Germinal center (tissue), 1 donor: ENCODE measurements at regions not wholly inside any gene's neighbourhood (a gene's known extent, or its start where the extent isn't known, plus 50 kb on each side); places are given as distances from the start of the nearest gene placed in this dataset.
"Not testable (repeated sequence)": the region's sequence is repeated elsewhere in the genome, so short reads cannot be mapped to it uniquely, and the experiment has no call there.

Source experiments
- DNase-seq: peaks from one replicate; pipeline ENCODE4 v3.0.0; 2012; ENCODE audit warnings: mixed read lengths, low spot score

DNA sequence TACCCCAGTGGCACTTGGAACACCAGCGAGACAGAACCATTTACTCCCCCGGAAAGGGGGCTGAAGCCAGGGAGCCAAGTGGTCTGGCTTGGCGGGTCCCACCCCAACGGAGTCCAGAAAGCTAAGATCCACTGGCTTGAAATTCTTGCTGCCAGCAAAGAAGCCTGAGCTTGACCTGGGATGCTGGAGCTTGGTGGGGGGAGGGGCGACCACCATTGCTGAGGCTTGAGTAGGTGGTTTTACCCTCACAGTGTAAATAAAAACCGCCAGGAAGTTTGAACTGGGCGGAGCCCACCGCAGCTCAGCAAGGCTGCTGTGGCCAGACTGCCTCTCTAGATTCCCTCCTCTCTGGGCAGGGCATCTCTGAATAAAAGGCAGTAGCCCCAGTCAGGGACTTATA is 62.8 kb downstream of the RPS24 start:
- not testable (repeated sequence) for DNase-seq

GRCh38 chr10:78102593-78102992 is 68.9 kb downstream of the RPS24 start:
- DNase-seq, result not testable (repeated sequence)

GRCh38 chr10:78109210-78109609 is 75.5 kb downstream of the RPS24 start:
- no peak for DNase-seq

DNA sequence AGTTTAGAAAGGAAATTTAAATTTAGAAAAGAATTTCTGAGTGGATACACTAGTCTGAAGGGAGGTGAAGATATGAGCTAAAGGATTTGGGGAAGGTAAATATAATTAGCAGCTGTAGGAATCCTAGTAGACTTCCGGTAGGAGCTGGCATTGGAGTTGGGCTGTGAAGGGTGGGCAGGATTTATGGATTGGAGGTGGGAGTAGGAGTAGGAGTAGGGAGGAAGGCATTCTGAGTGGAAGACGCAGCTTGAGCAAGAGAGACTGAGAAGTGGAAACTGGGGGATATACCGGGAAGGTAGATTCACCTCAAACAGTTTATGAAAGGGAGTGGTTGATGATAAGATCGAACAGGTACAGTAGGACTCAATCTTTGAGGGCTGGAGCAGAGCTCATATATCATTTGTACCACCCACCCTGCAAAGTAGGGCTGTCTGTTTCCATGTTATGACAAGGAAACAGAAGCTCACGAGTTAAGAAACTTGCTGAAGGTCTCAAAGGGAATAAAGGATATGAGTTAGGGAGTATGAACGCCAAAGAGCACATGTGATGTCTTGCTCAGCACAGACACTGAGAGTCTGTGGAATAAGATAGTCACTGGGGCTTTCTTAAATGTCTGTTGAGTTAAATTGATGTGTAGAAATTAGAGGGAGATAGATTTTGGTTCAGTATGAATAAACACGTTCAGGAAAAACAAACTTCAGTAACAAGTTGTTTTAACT is 81.6 kb downstream of the RPS24 start:
- DNase-seq, result no peak

- no peak for DNase-seq
Measured at GRCh38 chr10:78116361-78116760, 82.7 kb downstream of the RPS24 start.

DNA sequence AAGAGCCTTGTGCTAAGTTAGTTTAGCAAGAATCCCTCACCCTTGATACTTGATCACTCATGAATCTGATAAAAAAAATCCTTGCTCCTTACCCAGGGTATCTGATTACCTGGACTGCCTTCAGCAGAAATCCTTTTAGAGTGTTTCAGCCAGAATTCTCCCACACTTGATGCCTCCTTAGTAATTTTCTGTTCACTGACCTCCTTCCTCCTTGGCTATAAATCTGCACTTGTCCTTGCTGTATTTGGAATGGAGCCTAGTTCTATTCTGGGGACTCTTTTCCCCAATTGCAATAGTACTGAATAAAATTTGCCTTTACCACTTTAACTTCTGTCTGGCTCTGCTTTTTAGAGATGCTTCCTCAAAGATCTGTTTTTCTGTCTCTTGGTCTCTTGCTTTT is 84.9 kb downstream of the RPS24 start:
- DNase-seq, result no peak

- DNase-seq, result no peak
Measured at GRCh38 chr10:78121801-78122200, 88.1 kb downstream of the RPS24 start.

DNA sequence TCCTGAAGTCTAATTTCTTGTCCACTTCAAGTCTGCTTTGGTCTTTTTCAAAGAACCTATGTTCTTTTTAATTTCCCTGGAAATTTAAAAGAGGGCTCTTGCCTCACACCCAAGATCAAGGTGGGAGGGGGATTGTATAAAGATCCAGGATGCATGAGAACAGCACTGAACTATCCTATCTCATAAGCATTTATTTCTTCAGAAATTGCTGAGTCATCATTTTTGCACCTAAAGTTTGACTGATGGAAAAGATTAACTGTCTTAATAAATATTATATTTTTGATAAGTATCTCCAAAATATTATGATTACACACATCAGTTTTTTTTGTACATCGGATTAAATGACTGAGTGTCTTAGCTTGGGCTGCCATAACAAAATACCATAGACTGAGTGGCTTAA is 90.5 kb downstream of the RPS24 start:
- DNase-seq, result no peak

GRCh38 chr10:78129211-78129610 is 95.5 kb downstream of the RPS24 start:
- no peak for DNase-seq

DNA sequence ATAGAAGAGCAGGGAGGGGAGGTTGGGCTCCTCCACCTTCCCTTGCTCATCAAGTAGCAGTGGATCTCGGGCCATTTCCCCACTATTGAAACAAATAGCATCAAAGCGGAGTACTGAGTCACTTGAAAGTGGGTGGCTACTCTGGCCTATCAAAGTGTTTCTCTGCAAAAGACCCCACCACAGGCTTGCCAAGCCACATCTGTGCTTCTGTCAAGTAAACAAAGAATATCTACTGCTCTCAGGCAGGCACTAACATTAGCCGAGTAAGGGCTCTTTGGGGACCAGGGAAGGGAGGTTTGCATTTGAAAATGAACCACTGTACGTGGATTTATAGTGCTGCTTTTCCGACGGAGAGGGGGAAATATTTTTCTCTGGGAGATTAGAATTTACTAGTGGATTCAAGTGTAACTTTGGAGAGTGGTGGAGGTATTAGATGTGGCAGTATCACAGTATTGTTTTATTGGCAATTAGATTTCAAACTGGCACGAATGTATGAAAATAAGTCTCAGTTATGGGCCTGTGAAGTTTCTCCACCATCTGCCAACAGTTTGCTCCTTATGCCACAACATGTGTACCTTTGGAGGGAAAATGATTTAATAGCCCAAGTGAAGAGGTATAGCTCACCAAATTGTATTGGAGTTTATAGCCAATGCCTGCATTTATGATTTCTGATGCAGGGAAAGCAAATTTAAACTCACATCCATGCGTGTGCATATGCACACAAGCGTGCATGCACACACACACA is 97.5 kb downstream of the RPS24 start:
- no peak for DNase-seq

GRCh38 chr10:78134773-78135306 is 101.2 kb downstream of the RPS24 start:
- DNase-seq, result no peak

DNA sequence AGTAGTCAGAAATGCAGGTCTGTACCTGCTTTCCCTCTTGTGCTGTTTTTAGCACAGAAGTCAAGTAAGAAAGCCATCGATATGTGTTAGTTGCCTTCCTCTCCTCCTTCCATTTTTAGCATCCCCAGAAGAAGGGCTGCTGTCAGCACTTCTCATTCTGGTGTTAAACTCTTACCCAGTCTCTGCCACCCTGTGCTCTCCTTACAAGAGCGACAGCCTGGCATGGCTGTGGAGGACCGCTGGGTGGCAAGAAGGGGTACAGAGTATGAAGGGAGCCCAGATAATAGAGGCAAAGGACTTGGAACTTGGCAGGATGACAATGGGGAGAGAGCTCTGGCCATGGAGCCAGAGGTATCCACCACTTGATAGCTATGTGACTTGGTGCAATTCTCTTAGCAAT is 103.5 kb downstream of the RPS24 start:
- no peak for DNase-seq

- DNase-seq, result no peak
Measured at GRCh38 chr10:78139341-78139740, 105.7 kb downstream of the RPS24 start.

GRCh38 chr10:78140066-78140630 is 106.5 kb downstream of the RPS24 start:
- no peak for DNase-seq

DNA sequence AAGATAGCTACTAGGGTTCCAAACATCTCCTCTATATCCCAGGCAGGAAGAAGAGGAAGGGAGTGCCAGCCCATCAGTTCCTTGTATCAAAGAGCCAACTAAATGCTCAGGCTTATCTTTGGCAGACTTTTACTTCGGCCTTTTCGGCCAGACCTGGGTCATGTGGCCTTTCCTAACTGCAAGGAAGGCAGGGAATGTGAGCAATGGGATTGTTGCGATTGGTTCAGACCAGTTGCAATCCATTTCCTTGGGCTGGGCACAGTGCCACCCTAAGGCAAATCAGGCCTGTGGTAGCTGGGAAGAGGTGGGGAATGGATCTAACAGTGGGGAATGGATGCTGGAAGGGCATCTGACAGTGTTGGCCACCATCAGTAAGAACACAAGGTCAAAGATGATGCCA is 109.9 kb downstream of the RPS24 start:
- no peak for DNase-seq

DNA sequence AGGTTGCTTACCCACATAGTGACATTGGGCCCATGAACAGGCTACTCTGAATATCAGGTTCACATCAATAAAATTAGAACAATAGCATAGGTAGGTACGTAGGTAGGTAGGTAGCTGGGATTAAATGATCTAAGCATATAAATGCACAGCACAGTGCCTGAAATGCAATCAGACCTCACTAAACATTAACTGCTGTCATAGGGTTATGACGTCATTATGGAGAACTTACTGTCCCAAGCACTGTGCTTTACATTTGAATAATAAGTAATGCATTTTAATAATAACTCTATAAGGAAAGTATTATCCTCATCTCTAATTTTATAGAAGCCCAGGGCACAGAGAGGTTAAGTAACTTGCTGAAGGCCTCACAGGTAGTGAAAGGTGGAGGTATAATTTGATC is 112.5 kb downstream of the RPS24 start:
- DNase-seq, result no peak

DNA sequence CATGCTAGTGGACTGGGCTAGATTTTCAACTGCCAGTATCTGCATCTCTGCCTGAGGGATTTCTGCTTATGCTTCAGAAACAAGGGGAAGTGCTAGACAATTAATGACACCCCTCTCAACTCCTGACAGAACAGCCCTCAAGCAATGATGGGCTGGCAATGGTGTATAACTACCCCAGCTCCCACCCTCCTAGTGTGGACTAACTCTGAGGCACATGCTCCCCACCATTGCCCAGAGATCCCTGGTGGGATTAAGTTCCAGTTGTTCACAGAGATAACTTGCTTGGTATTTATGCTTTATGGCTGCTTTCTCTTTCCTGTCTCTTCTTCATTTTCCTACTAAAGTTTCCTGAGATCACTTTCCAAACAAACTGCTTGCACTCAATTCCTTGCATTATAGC is 113.5 kb downstream of the RPS24 start:
- DNase-seq, result no peak

GRCh38 chr10:78148216-78148960 is 114.7 kb downstream of the RPS24 start:
- no peak for DNase-seq

DNA sequence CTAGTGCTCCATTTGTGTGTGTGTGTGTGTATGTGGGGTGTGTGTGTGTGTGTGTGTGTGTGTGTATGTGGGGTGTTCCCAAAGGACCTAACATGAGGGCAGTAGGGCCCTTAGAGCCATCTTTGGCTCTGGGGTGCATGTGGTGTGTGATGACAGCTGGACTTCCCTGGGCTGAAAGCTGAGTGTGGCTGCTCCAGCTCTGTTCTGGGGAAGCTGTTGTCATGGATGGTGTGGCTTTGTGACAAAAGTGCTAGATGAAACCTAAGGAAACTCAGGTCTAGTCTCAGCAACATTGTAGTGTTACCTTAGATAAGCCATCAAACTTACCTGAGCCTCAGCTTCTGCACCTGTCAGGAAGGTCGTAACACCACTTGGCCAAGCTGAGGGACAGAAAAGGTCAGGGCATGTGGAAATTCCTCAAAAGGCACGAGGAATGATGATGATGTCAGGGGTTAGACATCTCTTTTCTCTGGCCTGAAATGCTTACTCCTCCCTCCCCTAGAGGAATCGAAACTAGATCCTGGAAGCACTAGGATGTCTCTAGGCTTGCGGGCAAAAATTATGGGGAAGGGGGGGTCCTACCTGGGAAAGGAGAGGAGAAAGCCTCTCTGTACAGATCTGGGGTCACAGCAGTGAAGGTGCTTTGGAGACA is 115.4 kb downstream of the RPS24 start:
- no peak for DNase-seq

DNA sequence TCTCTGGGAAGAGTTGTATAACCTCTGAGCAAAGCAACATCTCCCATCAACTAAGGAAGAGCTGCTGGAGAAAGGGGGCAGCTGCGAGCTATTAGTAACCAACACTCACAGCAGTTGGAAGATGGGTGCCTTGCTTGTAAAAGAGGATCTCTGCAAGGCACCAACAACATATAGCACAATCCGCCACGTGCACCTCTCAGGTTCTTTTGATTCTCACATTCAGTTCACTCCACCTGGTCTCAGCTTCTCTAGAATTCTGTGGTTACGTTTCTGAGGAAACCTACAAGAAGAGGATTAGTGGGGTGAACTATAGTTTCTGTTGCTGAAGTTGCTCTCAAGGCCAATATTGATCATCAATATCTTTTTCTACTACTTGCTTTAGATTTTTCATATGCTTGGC is 117.1 kb downstream of the RPS24 start:
- DNase-seq, result no peak

DNA sequence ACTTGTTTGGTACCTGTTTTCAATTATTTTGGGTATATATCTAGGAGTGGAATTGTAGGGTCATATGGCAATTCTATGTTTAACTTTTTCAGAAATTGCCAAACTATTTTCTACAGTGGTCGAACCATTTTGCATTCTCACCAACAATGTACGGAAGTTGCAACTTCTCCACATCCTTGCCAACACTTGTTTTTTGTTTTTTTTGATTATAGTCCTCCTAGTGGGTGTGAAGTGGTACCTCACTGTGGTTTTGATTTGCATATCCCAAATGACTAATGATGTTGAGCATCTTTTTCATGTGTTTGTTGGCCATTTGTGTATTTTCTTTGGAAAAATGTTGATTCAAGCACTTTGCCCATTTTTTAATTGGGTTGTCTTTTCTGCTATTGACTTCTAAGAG is 122.1 kb downstream of the RPS24 start:
- DNase-seq, result no peak

- no peak for DNase-seq
Measured at GRCh38 chr10:78160591-78160990, 126.9 kb downstream of the RPS24 start.
